ENCODE measurements at regions not wholly inside any gene's neighbourhood (a gene's known extent, or its start where the extent isn't known, plus 50 kb on each side); places are given as distances from the start of the nearest gene placed in this dataset.

- no peak for TF ChIP-seq EZH2 (IDR thresholded peaks at IDR 0.05; ENCODE audit: borderline replicate concordance, insufficient read depth, low read length, poor library complexity, severe bottlenecking)
- no peak for TF ChIP-seq CTCF (IDR thresholded peaks at IDR 0.05; ENCODE audit: poor library complexity, severe bottlenecking)
- TF ChIP-seq EP300 (conservative IDR thresholded peaks at IDR 0.05; ENCODE audit: poor library complexity, severe bottlenecking): no peak
- no peak for TF ChIP-seq MXI1 (conservative IDR thresholded peaks at IDR 0.05; ENCODE audit: poor library complexity, severe bottlenecking)
- TF ChIP-seq POLR2AphosphoS5 (IDR thresholded peaks at IDR 0.05): no peak
These were observed 63.2 kb upstream of the GOT2 start for GRCh38 chr16:58797137-58797801.

Measured in neural cell (in vitro differentiated cells).